Peyer's patch (tissue), 4 donors: ENCODE measurements at regions not wholly inside any gene's neighbourhood (a gene's known extent, or its start where the extent isn't known, plus 50 kb on each side); places are given as distances from the start of the nearest gene placed in this dataset.

Experiments
- POLR2A ChIP-seq, 2 donors: fragments of 450-650 bp; IDR thresholded peaks; one replicate each; pipeline ENCODE4 v1.5.1; 2017; ENCODE audit warnings: antibody characterized with exemption in 2 of 2, mild to moderate bottlenecking in 2 of 2, moderate library complexity in 2 of 2
- TF ChIP-seq, protein P1 (sequence below), 6 experiments: fragments of 450-650 bp in 4 of 6; fragments of 200-600 bp in 2 of 6; sonication (generic) in 1 of 6; IDR thresholded peaks; one replicate each; pipeline ENCODE4 v1.5.1; 2017 to 2019; ENCODE audit warnings: antibody characterized with exemption in 6 of 6, mild to moderate bottlenecking in 3 of 6, moderate library complexity in 1 of 6

DNA sequence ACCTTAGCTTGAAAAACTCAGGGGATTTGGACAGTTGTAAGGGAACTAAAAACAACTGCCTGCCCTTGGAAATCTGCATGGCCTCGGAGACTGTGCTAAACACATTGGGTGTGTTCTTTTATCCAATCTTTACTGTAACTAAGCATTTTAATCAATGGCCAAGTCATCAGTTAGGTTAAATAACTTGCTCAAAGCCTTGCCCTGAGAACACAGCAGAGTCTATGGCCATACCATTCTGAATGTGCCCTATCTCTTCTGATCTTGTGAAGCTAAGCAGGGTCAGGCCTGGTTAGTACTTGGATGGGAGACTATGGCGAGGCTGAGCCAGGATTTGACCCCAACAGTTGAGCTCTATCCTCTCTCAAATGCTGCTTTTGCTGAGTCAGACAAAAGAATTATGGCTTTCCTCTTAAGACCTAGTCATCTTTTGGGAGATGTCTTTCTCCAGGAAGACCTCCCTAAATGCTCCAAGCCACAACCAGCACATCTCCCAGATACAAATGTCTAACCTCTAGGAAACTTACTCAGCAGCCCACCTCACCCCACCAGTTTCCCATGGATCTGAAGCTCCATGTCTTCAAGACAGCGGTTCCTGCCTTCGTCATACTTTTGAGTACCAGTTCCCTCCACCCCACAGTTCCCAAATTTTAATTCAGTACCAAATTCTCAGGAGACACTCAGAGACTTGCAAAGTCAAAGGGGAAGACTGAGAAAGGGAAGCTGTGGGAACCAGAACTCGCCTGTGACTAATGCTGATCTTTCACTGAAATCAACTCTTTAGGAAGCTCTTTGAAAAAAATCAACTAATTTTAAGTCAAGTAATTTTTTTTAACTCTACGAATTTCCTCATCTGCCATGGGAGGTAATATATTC lies 336.1 kb downstream of the MAF start:
- TF ChIP-seq, protein P1, sequence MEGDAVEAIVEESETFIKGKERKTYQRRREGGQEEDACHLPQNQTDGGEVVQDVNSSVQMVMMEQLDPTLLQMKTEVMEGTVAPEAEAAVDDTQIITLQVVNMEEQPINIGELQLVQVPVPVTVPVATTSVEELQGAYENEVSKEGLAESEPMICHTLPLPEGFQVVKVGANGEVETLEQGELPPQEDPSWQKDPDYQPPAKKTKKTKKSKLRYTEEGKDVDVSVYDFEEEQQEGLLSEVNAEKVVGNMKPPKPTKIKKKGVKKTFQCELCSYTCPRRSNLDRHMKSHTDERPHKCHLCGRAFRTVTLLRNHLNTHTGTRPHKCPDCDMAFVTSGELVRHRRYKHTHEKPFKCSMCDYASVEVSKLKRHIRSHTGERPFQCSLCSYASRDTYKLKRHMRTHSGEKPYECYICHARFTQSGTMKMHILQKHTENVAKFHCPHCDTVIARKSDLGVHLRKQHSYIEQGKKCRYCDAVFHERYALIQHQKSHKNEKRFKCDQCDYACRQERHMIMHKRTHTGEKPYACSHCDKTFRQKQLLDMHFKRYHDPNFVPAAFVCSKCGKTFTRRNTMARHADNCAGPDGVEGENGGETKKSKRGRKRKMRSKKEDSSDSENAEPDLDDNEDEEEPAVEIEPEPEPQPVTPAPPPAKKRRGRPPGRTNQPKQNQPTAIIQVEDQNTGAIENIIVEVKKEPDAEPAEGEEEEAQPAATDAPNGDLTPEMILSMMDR (IDR thresholded peaks at IDR 0.05): no peak
- TF ChIP-seq POLR2A (IDR thresholded peaks at IDR 0.05): no peak
